Neuronal stem cell (in vitro differentiated cells): ENCODE measurements at regions not wholly inside any gene's neighbourhood (a gene's known extent, or its start where the extent isn't known, plus 50 kb on each side); places are given as distances from the start of the nearest gene placed in this dataset.
A peak's percentile ranks its signal among the peaks of the same experiment; 100 is the strongest.

Experiments
- DNase-seq: peaks from one replicate; pipeline ENCODE4 v3.0.0-alpha.2; 2013; ENCODE audit warnings: low spot score
- H2AFZ ChIP-seq: one replicate; pipeline ENCODE4 v1.6.1; 2013; ENCODE audit warnings: mild to moderate bottlenecking, low read length, inconsistent platforms
- H2AK5ac ChIP-seq: 2 replicates; pipeline ENCODE4 v1.6.1; 2013; ENCODE audit warnings: low read depth, mild to moderate bottlenecking, inconsistent platforms, low read length, moderate library complexity, mixed read lengths
- H2BK120ac ChIP-seq: 2 replicates; pipeline ENCODE4 v1.6.1; 2013; ENCODE audit warnings: low read depth, mild to moderate bottlenecking, inconsistent platforms, low read length, moderate library complexity, mixed read lengths
- H2BK12ac ChIP-seq: one replicate; pipeline ENCODE4 v1.6.1; 2013; ENCODE audit warnings: low read length, inconsistent platforms
- H2BK15ac ChIP-seq: 2 replicates; pipeline ENCODE4 v1.6.1; 2013; ENCODE audit warnings: mild to moderate bottlenecking, low read length, inconsistent platforms, mixed read lengths
- H2BK5ac ChIP-seq: one replicate; pipeline ENCODE4 v1.6.1; 2013; ENCODE audit warnings: inconsistent platforms, mild to moderate bottlenecking, low read length, moderate library complexity
- H3K14ac ChIP-seq: one replicate; pipeline ENCODE4 v1.6.1; 2013; ENCODE audit warnings: low read length, inconsistent platforms
- H3K18ac ChIP-seq: 2 replicates; pipeline ENCODE4 v1.6.1; 2013; ENCODE audit warnings: low read length, inconsistent platforms
- H3K23ac ChIP-seq: 2 replicates; pipeline ENCODE4 v1.6.1; 2013; ENCODE audit warnings: low read depth, mild to moderate bottlenecking, mixed read lengths, low read length, inconsistent platforms; ENCODE audit not compliant: poor library complexity
- H3K27ac ChIP-seq: replicated peaks from 3 replicates; pipeline ENCODE4 v1.5.1; 2013; ENCODE audit warnings: low read length, inconsistent platforms
- H3K27me3 ChIP-seq, 3 experiments: 2 replicates each; pipeline ENCODE4 v1.6.1; 2013; ENCODE audit warnings: low read length in 3 of 3, mild to moderate bottlenecking in 2 of 3, inconsistent platforms in 1 of 3, low read depth in 1 of 3, mixed read lengths in 1 of 3, moderate library complexity in 1 of 3; ENCODE audit not compliant: control insufficient read depth in 3 of 3, insufficient read depth in 3 of 3
- H3K36me3 ChIP-seq, 2 donors: replicated peaks in 1 of 2; 2 replicates each; pipeline ENCODE4 v1.6.1; 2013; ENCODE audit warnings: low read length in 2 of 2; ENCODE audit not compliant: control insufficient read depth in 2 of 2, insufficient read depth in 2 of 2
- H3K4ac ChIP-seq: 2 replicates; pipeline ENCODE4 v1.6.1; 2013; ENCODE audit warnings: inconsistent platforms, mild to moderate bottlenecking, low read length, moderate library complexity
- H3K4me1 ChIP-seq, 2 donors: 1 replicate in 1 of 2; 2 replicates in 1 of 2; pipeline ENCODE4 v1.6.1; 2013; ENCODE audit warnings: low read length in 2 of 2, low read depth in 1 of 2; ENCODE audit not compliant: control insufficient read depth in 2 of 2, insufficient read depth in 1 of 2
- H3K4me2 ChIP-seq: one replicate; pipeline ENCODE4 v1.6.1; 2013; ENCODE audit warnings: mild to moderate bottlenecking, low read length, inconsistent platforms; ENCODE audit not compliant: insufficient read depth, poor library complexity, severe bottlenecking
- H3K4me3 ChIP-seq, 2 donors: 2 replicates each; pipeline ENCODE4 v1.5.1; 2013; ENCODE audit warnings: low read length in 2 of 2, mild to moderate bottlenecking in 2 of 2, inconsistent platforms in 1 of 2, moderate library complexity in 1 of 2
- H3K79me1 ChIP-seq: one replicate; pipeline ENCODE4 v1.6.1; 2013; ENCODE audit warnings: low read depth, mild to moderate bottlenecking, inconsistent platforms, low read length, moderate library complexity
- H3K9ac ChIP-seq: one replicate; pipeline ENCODE4 v1.6.1; 2013; ENCODE audit warnings: mild to moderate bottlenecking, low read depth, low read length, inconsistent platforms; ENCODE audit not compliant: poor library complexity
- H3K9me3 ChIP-seq, 2 donors: replicated peaks in 1 of 2; 2 replicates each; pipeline versions ENCODE3 to v1.6.1; 2013; ENCODE audit warnings: low read length in 2 of 2, mild to moderate bottlenecking in 2 of 2, inconsistent platforms in 1 of 2, low read depth in 1 of 2, mixed read lengths in 1 of 2, moderate library complexity in 1 of 2; ENCODE audit not compliant: control insufficient read depth in 2 of 2, insufficient read depth in 1 of 2
- H4K8ac ChIP-seq: one replicate; pipeline ENCODE4 v1.6.1; 2013; ENCODE audit warnings: low read depth, mild to moderate bottlenecking, inconsistent platforms, low read length, moderate library complexity
- H4K91ac ChIP-seq: one replicate; pipeline ENCODE4 v1.6.1; 2013; ENCODE audit warnings: low read length, low read depth, mild to moderate bottlenecking, inconsistent platforms; ENCODE audit not compliant: poor library complexity
- WGBS, 2 donors: extraction: QIAGEN DNeasy Blood & Tissue Kit; methylation state at CpG; one replicate each; pipeline ENCODE4 v1.1.7; 2013; ENCODE audit warnings: missing lambda C conversion rate in 2 of 2, mixed read lengths in 1 of 2; ENCODE audit not compliant: insufficient read length in 2 of 2, insufficient replicate concordance in 1 of 2; ENCODE audit errors: extremely low coverage in 2 of 2; 5-methylcytosine and 5-hydroxymethylcytosine counted together

DNA sequence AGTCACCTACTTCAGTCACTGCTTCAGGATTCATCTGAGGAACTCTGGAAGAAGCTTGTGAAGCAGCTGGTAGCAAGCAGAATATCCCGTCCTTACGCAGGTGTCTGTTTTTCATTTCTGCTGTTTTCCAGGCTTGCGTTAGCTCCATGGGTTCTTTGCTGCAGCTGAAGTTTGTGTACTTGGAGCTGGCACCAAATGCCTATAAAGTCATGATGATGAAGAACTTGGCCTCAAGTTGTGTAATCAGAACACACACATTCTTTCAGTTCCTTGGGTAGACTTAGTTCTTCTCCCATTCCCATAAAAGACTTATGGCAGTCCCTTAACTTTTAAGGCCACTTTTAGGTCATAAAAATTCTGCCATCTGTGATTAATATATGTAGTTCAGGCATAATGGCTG lies 116.7 kb downstream of the LRRC70 start:
- no CpG with 5 or more reads among the region's 3 CpGs for WGBS, 2 donors
- no peak overlapping the region for H2BK12ac ChIP-seq
- no peak overlapping the region for H3K4ac ChIP-seq
- no peaks in the 10 kb centered on the region for H3K27me3 ChIP-seq
- no peak overlapping the region for H2AK5ac ChIP-seq
- H3K4me2 ChIP-seq: no peak overlapping the region
- H3K4me1 ChIP-seq: no peaks in the 10 kb centered on the region
- H2BK5ac ChIP-seq: no peak overlapping the region
- no peak overlapping the region for H3K18ac ChIP-seq
- H3K9me3 ChIP-seq: peaks cover 0 to 1% of the 10 kb centered on the region in 2 donors
- no peak overlapping the region for H3K4me3 ChIP-seq
- no peak overlapping the region for H3K23ac ChIP-seq
- no peak overlapping the region for H4K91ac ChIP-seq
- no peak overlapping the region for H4K8ac ChIP-seq
- no peak overlapping the region for H2BK120ac ChIP-seq
- no peak for DNase-seq
- no peaks in the 10 kb centered on the region for H3K36me3 ChIP-seq
- no peaks in the 10 kb centered on the region for H3K79me1 ChIP-seq
- no peak overlapping the region for H3K27ac ChIP-seq
- H3K14ac ChIP-seq: no peak overlapping the region
- H2AFZ ChIP-seq: no peak overlapping the region
- no peak overlapping the region for H2BK15ac ChIP-seq
- no peak overlapping the region for H3K9ac ChIP-seq

DNA sequence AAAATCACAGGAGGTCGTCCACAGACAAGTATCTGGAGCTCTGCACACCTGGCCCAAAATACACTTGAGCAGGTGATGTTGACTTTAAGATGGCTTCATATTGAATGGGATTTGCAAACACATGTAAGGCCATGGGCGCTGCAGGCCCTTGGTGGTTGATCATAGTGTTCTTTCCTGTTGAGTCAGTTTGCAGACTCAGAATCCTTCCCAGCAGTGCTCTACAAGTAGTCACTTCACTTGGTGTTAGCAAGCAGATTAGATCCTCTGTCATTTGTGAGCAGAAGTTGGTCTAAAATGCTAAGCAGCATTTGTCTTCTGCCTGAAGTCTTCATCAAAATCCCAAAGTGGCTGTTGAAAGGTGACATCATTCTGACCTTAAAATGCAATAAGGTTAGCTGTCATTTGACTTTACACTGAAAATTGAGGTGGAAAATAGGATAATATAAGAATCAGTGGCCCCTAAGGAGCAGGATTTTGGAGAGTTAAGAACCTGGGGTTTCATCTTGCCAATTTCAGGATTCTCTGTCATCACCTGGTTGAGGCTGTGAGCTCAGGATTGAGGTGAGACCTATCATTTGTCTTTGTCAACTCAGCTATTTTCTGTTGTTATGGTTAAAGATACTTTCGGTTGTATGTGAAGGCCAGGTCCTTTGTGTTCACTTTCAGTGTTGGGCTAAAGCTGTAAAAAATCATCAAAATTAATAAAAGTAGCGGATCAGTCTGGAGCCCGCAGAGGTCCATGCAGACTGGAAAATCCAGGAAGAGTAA lies 114.5 kb downstream of the LRRC70 start:
- Histone ChIP-seq H2BK15ac (no peak overlapping the region), H3K4ac (no peak overlapping the region), H2AK5ac (no peak overlapping the region), H3K9ac (no peak overlapping the region), H4K91ac (no peak overlapping the region), H3K18ac (no peak overlapping the region), H3K4me1 (no peaks in the 10 kb centered on the region), H3K79me1 (no peaks in the 10 kb centered on the region), H3K4me3 (no peak overlapping the region), H2BK120ac (no peak overlapping the region), H3K27me3 (no peaks in the 10 kb centered on the region), H3K4me2 (no peak overlapping the region), H3K9me3 (peaks cover 0 to 1% of the 10 kb centered on the region in 2 donors), H2BK12ac (no peak overlapping the region), H3K23ac (no peak overlapping the region), H3K36me3 (no peaks in the 10 kb centered on the region), H3K14ac (no peak overlapping the region), H2AFZ (no peak overlapping the region), H3K27ac (no peak overlapping the region), H4K8ac (no peak overlapping the region), H2BK5ac (no peak overlapping the region)
- no CpG with 5 or more reads among the region's 5 CpGs for WGBS, 2 donors
- no peak for DNase-seq

DNA sequence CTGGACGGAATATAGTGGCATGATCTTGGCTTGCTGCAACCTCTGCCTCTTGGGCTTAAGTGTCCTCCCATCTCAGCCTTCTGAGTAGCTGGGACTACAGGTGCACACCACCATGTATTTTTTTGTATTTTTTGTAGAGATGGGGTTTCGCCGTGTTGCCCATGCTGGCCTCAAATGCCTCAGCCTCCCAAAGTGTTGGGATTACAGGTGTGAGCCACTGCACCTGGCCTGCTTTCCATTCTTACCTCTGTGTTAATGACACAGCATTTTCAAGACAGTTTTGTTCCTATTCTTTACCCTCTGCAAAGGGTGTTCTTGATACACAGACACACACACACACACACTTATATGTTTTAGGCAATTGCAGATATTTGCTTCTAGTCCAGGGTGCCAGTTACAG lies 113.3 kb downstream of the LRRC70 start:
- Histone ChIP-seq H2BK12ac (no peak overlapping the region), H3K36me3 (no peaks in the 10 kb centered on the region), H4K91ac (no peak overlapping the region), H3K9me3 (peaks cover 0 to 1% of the 10 kb centered on the region in 2 donors), H3K4me1 (no peaks in the 10 kb centered on the region), H2BK5ac (no peak overlapping the region), H3K9ac (no peak overlapping the region), H3K4me2 (no peak overlapping the region), H3K79me1 (no peaks in the 10 kb centered on the region), H3K14ac (no peak overlapping the region), H2BK15ac (no peak overlapping the region), H3K27me3 (no peaks in the 10 kb centered on the region), H3K4ac (no peak overlapping the region), H2AFZ (no peak overlapping the region), H2BK120ac (no peak overlapping the region), H3K27ac (no peak overlapping the region), H2AK5ac (no peak overlapping the region), H3K23ac (no peak overlapping the region), H3K4me3 (no peak overlapping the region), H3K18ac (no peak overlapping the region), H4K8ac (no peak overlapping the region)
- no peak for DNase-seq
- no CpG with 5 or more reads among the region's 3 CpGs for WGBS, 2 donors

DNA sequence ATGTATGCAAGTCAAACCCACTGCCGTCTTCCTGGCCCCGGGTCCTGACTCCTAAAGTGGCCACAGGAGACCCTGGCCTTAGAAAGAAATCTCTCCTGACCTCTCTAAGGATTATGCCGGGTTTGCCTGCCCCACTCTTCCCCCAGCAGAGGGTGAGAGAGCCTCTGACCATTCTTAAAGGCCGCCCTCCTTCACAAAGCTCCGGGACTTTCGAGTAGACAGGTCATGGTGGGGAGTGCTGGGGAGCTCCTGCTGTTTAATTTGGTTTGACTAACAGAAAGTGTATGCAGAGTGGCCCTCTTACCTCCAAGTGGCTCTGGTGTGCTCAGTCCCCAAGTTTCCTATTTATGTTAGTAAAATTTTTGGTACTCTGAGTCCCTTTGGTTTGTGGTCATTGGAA lies 111.8 kb downstream of the LRRC70 start:
- peak overlapping the region; percentile 19 for H2AFZ ChIP-seq
- H3K18ac ChIP-seq: no peak overlapping the region
- no peak overlapping the region for H3K4me2 ChIP-seq
- H3K79me1 ChIP-seq: no peaks in the 10 kb centered on the region
- H3K4ac ChIP-seq: no peak overlapping the region
- no CpG with 5 or more reads among the region's 6 CpGs for WGBS, 2 donors
- H3K9me3 ChIP-seq: peaks cover 0 to 3% of the 10 kb centered on the region in 2 donors
- H3K9ac ChIP-seq: no peak overlapping the region
- no peak overlapping the region for H3K4me3 ChIP-seq
- H2BK5ac ChIP-seq: no peak overlapping the region
- H2BK120ac ChIP-seq: no peak overlapping the region
- no peak for DNase-seq
- H3K14ac ChIP-seq: no peak overlapping the region
- H3K27ac ChIP-seq: no peak overlapping the region
- H3K23ac ChIP-seq: no peak overlapping the region
- H3K36me3 ChIP-seq: no peaks in the 10 kb centered on the region
- H2BK12ac ChIP-seq: no peak overlapping the region
- H4K91ac ChIP-seq: no peak overlapping the region
- H4K8ac ChIP-seq: no peak overlapping the region
- H3K4me1 ChIP-seq: no peaks in the 10 kb centered on the region
- no peak overlapping the region for H2BK15ac ChIP-seq
- H2AK5ac ChIP-seq: no peak overlapping the region
- H3K27me3 ChIP-seq: no peaks in the 10 kb centered on the region
